GM23338 (cell line): ENCODE measurements at regions not wholly inside any gene's neighbourhood (a gene's known extent, or its start where the extent isn't known, plus 50 kb on each side); places are given as distances from the start of the nearest gene placed in this dataset.

Source experiments
- ATAC-seq: fragments of 200-7000 bp; cut with Tn5 transposase; 3 replicates; pipeline ENCODE4 v1.9.1; 2020
- DNase-seq: peaks from one replicate; pipeline ENCODE4 v3.0.0-alpha.2; 2015; ENCODE audit warnings: low spot score
- H2AFZ ChIP-seq: fragments of 200-600 bp; sonication (generic); 2 replicates; pipeline ENCODE4 v1.8.0; 2016; ENCODE audit warnings: antibody characterized with exemption, mild to moderate bottlenecking, moderate library complexity
- H3F3A ChIP-seq: fragments of 200-600 bp; sonication (generic); replicated peaks from 2 replicates; pipeline ENCODE4 v1.8.0; 2017; ENCODE audit warnings: antibody characterized with exemption, mixed run types, low read depth
- H3K27ac ChIP-seq: fragments of 200-600 bp; sonication (generic); 2 replicates; pipeline ENCODE4 v1.6.1; 2016; ENCODE audit warnings: low read depth
- H3K27me3 ChIP-seq: fragments of 200-600 bp; sonication (generic); 2 replicates; pipeline ENCODE4 v1.8.0; 2016; ENCODE audit warnings: mild to moderate bottlenecking, mixed run types, moderate library complexity; ENCODE audit not compliant: insufficient read depth
- H3K36me3 ChIP-seq: fragments of 200-600 bp; sonication (generic); 2 replicates; pipeline ENCODE4 v1.8.0; 2016; ENCODE audit warnings: mild to moderate bottlenecking; ENCODE audit not compliant: insufficient read depth
- H3K4me1 ChIP-seq: fragments of 200-600 bp; sonication (generic); 2 replicates; pipeline ENCODE4 v1.8.0; 2016; ENCODE audit warnings: mild to moderate bottlenecking, moderate library complexity; ENCODE audit not compliant: insufficient read depth
- H3K4me2 ChIP-seq: fragments of 200-600 bp; sonication (generic); 2 replicates; pipeline ENCODE4 v1.7.1; 2017; ENCODE audit warnings: mixed run types
- H3K4me3 ChIP-seq: fragments of 200-600 bp; sonication (generic); 2 replicates; pipeline ENCODE4 v1.6.1; 2016; ENCODE audit warnings: mixed run types
- H3K79me2 ChIP-seq: fragments of 200-600 bp; sonication (generic); replicated peaks from 2 replicates; pipeline ENCODE4 v1.8.0; 2017; ENCODE audit warnings: mild to moderate bottlenecking; ENCODE audit not compliant: insufficient read depth
- H3K9me2 ChIP-seq: fragments of 200-600 bp; sonication (generic); 2 replicates; pipeline ENCODE4 v1.8.0; 2017; ENCODE audit not compliant: insufficient read depth
- H4K20me1 ChIP-seq: fragments of 200-600 bp; sonication (generic); replicated peaks from 2 replicates; pipeline ENCODE4 v1.8.0; 2017; ENCODE audit warnings: mild to moderate bottlenecking; ENCODE audit not compliant: insufficient read depth
- H3K27ac Mint-ChIP-seq: 2 replicates; pipeline ENCODE4 v1.8.0; 2020; ENCODE audit warnings: inconsistent platforms, mild to moderate bottlenecking, moderate library complexity, mixed read lengths
- H3K27me3 Mint-ChIP-seq: 3 replicates; pipeline ENCODE4 v1.8.0; 2022; ENCODE audit warnings: low read depth, mild to moderate bottlenecking, moderate library complexity, mixed read lengths, inconsistent platforms; ENCODE audit not compliant: insufficient read depth, poor library complexity
- H3K36me3 Mint-ChIP-seq: 3 replicates; pipeline ENCODE4 v1.8.0; 2021; ENCODE audit warnings: low read depth, mild to moderate bottlenecking, inconsistent platforms, moderate library complexity, mixed read lengths
- H3K4me1 Mint-ChIP-seq: 3 replicates; pipeline ENCODE4 v1.8.0; 2020; ENCODE audit warnings: mild to moderate bottlenecking, inconsistent platforms, mixed read lengths
- H3K4me3 Mint-ChIP-seq: 3 replicates; pipeline ENCODE4 v1.8.0; 2021; ENCODE audit warnings: moderate library complexity, mild to moderate bottlenecking, inconsistent platforms, mixed read lengths
- H3K9me3 Mint-ChIP-seq: 3 replicates; pipeline ENCODE4 v1.8.0; 2020; ENCODE audit warnings: moderate library complexity, mild to moderate bottlenecking, inconsistent platforms, mixed read lengths
- CTCF ChIP-seq, 2 experiments: fragments of 200-600 bp in 1 of 2; sonication (generic) in 1 of 2; conservative IDR thresholded peaks; 2 replicates each; pipeline versions ENCODE4 v1.5.1 to v1.6.1; 2016 to 2017; ENCODE audit warnings: antibody characterized with exemption in 2 of 2, low read depth in 2 of 2, mild to moderate bottlenecking in 2 of 2, moderate library complexity in 1 of 2
- EZH2 ChIP-seq: fragments of 200-600 bp; sonication (generic); IDR thresholded peaks from one replicate; pipeline ENCODE4 v1.8.0; 2017; ENCODE audit warnings: antibody characterized with exemption, mild to moderate bottlenecking, low read depth; ENCODE audit not compliant: unreplicated experiment
- EZH2phosphoT487 ChIP-seq: fragments of 200-600 bp; sonication (generic); IDR thresholded peaks from one replicate; pipeline ENCODE4 v1.8.1; 2018; ENCODE audit warnings: antibody characterized with exemption; ENCODE audit not compliant: unreplicated experiment
- JUNB ChIP-seq: IDR thresholded peaks from one replicate; pipeline ENCODE4 v1.6.1; 2016; ENCODE audit warnings: antibody characterized with exemption; ENCODE audit not compliant: unreplicated experiment
- NANOG ChIP-seq: IDR thresholded peaks from 2 replicates; pipeline ENCODE4 v1.6.1; 2016; ENCODE audit warnings: antibody characterized with exemption, borderline replicate concordance
- POLR2AphosphoS5 ChIP-seq: IDR thresholded peaks from 2 replicates; pipeline ENCODE4 v1.6.1; 2016; ENCODE audit warnings: antibody characterized with exemption, low read depth
- STAT1 ChIP-seq: IDR thresholded peaks from one replicate; pipeline ENCODE4 v1.6.1; 2016; ENCODE audit warnings: antibody characterized with exemption; ENCODE audit not compliant: unreplicated experiment
- ZNF462 ChIP-seq: fragments of 250-450 bp; sonication (Bioruptor Pico); IDR thresholded peaks from 2 replicates; pipeline ENCODE4 v1.5.0; 2020; ENCODE audit warnings: mild to moderate bottlenecking, moderate library complexity
- TF ChIP-seq, protein P1 (sequence below): IDR thresholded peaks from 2 replicates; pipeline ENCODE4 v1.6.1; 2016; ENCODE audit warnings: antibody characterized with exemption

DNA sequence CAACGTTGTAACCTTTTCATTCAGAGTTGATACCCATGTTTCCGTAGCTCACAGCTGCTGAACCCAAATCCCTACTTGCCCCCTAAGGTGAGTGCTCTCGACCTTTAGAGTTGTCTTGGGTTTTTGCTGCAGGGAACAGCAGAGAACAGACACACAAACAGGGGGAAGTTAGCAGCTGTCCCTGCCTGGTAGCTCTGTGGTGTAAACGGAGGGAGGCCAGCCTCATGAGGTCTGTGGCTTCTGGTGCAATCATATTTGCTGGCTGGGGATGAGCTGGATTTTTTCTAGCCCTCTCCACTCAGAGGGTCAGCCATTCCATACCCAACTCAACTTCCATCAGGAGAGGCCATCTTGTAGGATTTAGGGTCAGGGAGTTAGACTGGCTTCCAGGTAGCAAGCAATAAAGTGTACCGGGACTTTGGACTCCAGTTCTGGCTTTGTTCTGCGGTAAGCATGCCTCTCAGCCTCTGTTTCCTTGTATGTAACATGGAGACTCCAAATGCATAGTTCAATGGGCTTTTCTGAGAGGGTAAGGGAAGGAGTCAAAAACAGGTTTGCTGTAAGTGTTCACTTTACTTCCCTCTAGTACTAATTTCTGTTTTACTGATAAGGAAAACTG is 218.9 kb downstream of the MID1IP1 start:
- Histone ChIP-seq H3K4me2 (no peak overlapping the region), H3K27ac (no peak overlapping the region), H3K27me3 (no peaks in the 10 kb centered on the region), H3K4me1 (no peaks in the 10 kb centered on the region), H3K79me2 (no peaks in the 10 kb centered on the region), H3K9me2 (0 out of 2 replicates have a peak, but pooled peaks cover 3% of the 10 kb centered on the region), H3K4me3 (no peak overlapping the region), H3K36me3 (no peaks in the 10 kb centered on the region), H4K20me1 (no peaks in the 10 kb centered on the region), H3F3A (no peaks in the 10 kb centered on the region), H2AFZ (no peak overlapping the region)
- no peaks in the 10 kb centered on the region for H3K27me3 Mint-ChIP-seq
- no peaks in the 10 kb centered on the region for H3K36me3 Mint-ChIP-seq
- H3K4me3 Mint-ChIP-seq, result no peak overlapping the region
- TF ChIP-seq EZH2phosphoT487 (no peak), JUNB (no peak), NANOG (no peak), CTCF (conservative IDR thresholded peaks at IDR 0.05; ENCODE audit: low read depth in 2 of 2) (no peak)
- TF ChIP-seq, protein P1, sequence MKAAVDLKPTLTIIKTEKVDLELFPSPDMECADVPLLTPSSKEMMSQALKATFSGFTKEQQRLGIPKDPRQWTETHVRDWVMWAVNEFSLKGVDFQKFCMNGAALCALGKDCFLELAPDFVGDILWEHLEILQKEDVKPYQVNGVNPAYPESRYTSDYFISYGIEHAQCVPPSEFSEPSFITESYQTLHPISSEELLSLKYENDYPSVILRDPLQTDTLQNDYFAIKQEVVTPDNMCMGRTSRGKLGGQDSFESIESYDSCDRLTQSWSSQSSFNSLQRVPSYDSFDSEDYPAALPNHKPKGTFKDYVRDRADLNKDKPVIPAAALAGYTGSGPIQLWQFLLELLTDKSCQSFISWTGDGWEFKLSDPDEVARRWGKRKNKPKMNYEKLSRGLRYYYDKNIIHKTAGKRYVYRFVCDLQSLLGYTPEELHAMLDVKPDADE, result no peak
- no peaks in the 10 kb centered on the region for H3K9me3 Mint-ChIP-seq
- DNase-seq, result no peak
- H3K27ac Mint-ChIP-seq, result no peak overlapping the region
- peaks cover 7% of the 10 kb centered on the region for H3K4me1 Mint-ChIP-seq
- ATAC-seq, result no peak

- H3K4me1 ChIP-seq, result no peaks in the 10 kb centered on the region
- H3K27ac Mint-ChIP-seq, result no peak overlapping the region
- H3K4me2 ChIP-seq, result no peak overlapping the region
- H3K9me3 Mint-ChIP-seq, result no peaks in the 10 kb centered on the region
- H3K36me3 ChIP-seq, result no peaks in the 10 kb centered on the region
- no peak overlapping the region for H3K4me3 ChIP-seq
- no peaks in the 10 kb centered on the region for H3K9me2 ChIP-seq
- ATAC-seq, result no peak
- H3K36me3 Mint-ChIP-seq, result no peaks in the 10 kb centered on the region
- H4K20me1 ChIP-seq, result no peaks in the 10 kb centered on the region
- no peaks in the 10 kb centered on the region for H3K79me2 ChIP-seq
- peaks cover 7% of the 10 kb centered on the region for H3K4me1 Mint-ChIP-seq
- no peak overlapping the region for H3K27ac ChIP-seq
- H2AFZ ChIP-seq, result no peak overlapping the region
- no peaks in the 10 kb centered on the region for H3K27me3 Mint-ChIP-seq
- no peak overlapping the region for H3K4me3 Mint-ChIP-seq
- H3K27me3 ChIP-seq, result no peaks in the 10 kb centered on the region
- H3F3A ChIP-seq, result no peaks in the 10 kb centered on the region
- DNase-seq, result no peak
- TF ChIP-seq STAT1, result no peak
- TF ChIP-seq, protein P1, result no peak
- no peak for TF ChIP-seq JUNB
- TF ChIP-seq ZNF462, result no peak
- TF ChIP-seq EZH2, result no peak
- no peak for TF ChIP-seq POLR2AphosphoS5
- no peak for TF ChIP-seq NANOG
Measured at GRCh38 chrX:39022106-39022505, 220.8 kb downstream of the MID1IP1 start.
